ENCODE measurements at regions not wholly inside any gene's neighbourhood (a gene's known extent, or its start where the extent isn't known, plus 50 kb on each side); places are given as distances from the start of the nearest gene placed in this dataset.

DNA sequence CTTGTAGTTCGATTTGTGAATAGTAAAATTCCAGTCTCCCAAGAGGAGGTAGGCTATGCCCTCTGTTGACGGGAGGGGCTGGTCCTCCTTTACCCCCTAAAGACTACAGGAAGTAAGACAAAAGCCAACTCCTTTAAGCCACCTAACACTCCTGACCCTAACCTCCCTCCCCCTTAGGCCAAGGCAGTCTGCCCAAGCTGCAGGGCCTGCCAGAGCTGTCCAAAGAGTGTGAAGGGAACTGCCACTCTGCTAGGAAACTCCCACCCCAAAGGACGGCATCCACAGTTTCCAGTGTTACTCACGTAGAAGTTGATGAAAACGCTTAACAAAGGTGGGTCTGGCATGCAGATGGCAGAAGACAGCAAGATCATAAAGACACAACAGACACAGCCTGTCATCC, 803.2 kb downstream of the PLA2G4A start:
- TF ChIP-seq, protein P1, sequence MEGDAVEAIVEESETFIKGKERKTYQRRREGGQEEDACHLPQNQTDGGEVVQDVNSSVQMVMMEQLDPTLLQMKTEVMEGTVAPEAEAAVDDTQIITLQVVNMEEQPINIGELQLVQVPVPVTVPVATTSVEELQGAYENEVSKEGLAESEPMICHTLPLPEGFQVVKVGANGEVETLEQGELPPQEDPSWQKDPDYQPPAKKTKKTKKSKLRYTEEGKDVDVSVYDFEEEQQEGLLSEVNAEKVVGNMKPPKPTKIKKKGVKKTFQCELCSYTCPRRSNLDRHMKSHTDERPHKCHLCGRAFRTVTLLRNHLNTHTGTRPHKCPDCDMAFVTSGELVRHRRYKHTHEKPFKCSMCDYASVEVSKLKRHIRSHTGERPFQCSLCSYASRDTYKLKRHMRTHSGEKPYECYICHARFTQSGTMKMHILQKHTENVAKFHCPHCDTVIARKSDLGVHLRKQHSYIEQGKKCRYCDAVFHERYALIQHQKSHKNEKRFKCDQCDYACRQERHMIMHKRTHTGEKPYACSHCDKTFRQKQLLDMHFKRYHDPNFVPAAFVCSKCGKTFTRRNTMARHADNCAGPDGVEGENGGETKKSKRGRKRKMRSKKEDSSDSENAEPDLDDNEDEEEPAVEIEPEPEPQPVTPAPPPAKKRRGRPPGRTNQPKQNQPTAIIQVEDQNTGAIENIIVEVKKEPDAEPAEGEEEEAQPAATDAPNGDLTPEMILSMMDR (IDR thresholded peaks at IDR 0.05; ENCODE audit: borderline replicate concordance, control extremely low read depth, extremely low read depth, insufficient read depth, missing control alignments), result no peak
- DNase-seq (ENCODE audit: low spot score), result no peak
- in situ Hi-C loops (cut with MboI; ENCODE audit: low sequenced_read_pairs, unreplicated experiment), result no loop called here

DNA sequence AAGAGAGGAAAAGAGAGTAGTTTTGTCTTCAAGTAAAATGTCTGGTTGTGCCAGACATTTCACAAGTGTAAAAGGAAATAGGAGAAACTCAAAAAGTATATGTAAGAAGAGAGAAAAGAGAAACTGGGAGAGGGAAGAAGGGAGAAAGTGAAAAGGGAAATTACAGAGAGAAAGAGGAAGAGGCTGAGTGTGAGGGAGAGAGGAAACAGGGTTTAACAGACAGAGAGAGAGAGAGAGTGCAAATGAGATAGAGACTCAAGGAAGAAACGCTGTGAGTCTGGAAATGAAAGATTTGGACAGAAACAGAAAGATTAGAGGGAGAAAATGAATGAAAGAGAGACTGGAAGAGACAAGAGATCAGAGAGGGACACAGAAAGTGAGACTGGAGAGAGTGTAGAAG, 806.2 kb downstream of the PLA2G4A start:
- DNase-seq (ENCODE audit: low spot score), result no peak
- in situ Hi-C loops (cut with MboI; ENCODE audit: low sequenced_read_pairs, unreplicated experiment), result no loop called here
- TF ChIP-seq, protein P1 (IDR thresholded peaks at IDR 0.05; ENCODE audit: borderline replicate concordance, control extremely low read depth, extremely low read depth, insufficient read depth, missing control alignments), result no peak

DNA sequence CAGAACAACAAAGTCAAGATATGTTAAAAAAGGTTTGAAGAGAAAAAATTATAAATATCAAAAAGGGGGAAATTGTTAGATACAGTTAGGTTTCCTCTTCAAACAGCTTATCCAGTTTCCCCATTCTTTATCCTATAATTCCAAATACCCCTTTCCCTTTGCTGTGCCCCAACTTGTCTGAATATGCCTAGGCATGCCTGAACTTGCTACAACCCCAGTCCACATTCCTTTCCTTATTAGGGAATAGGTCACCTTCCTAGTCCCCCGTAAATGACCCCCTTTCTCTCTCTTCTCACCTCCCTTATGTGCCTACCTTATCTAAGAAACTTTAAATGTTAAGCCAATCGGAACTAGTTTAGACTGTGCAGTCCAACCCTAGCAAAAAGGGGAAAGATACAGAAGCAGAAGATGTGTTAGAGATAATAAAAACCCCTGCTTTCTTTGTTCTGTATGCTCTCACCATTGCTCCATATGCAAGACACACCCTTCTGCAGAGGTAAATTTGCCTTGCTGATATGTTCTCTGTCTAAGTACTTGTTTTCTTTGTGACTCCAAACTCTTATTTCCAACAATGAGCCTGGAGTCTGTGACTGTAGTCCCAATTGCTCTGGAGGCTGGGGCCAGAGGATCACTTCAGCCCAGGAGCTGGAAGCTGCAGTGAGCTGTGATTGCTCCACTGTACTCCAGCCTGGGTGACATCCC, 810.1 kb downstream of the PLA2G4A start:
- DNase-seq (ENCODE audit: low spot score), result no peak
- TF ChIP-seq, protein P1 (IDR thresholded peaks at IDR 0.05; ENCODE audit: borderline replicate concordance, control extremely low read depth, extremely low read depth, insufficient read depth, missing control alignments), result no peak
- in situ Hi-C loops (cut with MboI; ENCODE audit: low sequenced_read_pairs, unreplicated experiment), result no loop called here

DNA sequence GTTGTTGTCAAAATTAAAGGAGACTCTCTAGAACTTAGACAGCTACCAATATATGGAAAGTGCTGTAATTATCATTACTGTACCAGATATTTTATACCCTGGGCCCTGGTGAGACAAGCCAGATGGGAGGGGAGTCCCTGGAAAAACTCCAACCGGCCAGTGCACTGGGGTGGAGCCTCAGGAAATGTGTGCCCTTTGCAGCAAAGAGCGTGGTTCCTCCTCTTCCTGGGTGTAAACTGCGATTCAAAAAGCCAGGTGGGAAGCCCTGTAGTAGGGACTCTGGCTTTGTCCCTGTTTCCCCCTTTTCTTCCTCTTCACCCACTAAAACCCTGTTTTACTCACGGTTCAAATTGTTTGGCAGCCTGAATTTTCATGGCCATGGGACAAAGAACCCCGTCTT, 812.3 kb downstream of the PLA2G4A start:
- no peak for DNase-seq (ENCODE audit: low spot score)
- in situ Hi-C loops (cut with MboI; ENCODE audit: low sequenced_read_pairs, unreplicated experiment), result no loop called here
- TF ChIP-seq, protein P1 (IDR thresholded peaks at IDR 0.05; ENCODE audit: borderline replicate concordance, control extremely low read depth, extremely low read depth, insufficient read depth, missing control alignments), result no peak

DNA sequence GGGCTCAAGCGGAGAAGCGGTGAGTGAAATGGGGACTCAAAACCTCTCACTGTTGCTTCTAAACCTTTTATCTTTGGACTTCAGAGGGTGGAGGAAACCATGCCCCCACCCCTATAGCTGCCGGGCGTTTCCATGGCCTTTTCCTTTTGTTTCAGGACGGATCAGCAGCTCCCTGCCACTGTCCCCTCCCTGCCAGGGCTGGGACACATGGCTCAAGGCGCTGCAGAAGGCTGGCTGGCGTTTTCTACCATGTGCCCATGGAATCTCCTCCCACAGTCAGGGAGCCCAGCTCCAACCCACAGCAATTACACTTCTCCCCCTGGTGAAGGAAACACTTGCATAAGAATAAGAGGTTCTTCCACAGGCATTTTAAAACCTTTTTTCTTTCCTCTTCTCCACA, 812.7 kb downstream of the PLA2G4A start:
- TF ChIP-seq, protein P1 (IDR thresholded peaks at IDR 0.05; ENCODE audit: borderline replicate concordance, control extremely low read depth, extremely low read depth, insufficient read depth, missing control alignments), result no peak
- in situ Hi-C loops (cut with MboI; ENCODE audit: low sequenced_read_pairs, unreplicated experiment), result no loop called here
- no peak for DNase-seq (ENCODE audit: low spot score)

DNA sequence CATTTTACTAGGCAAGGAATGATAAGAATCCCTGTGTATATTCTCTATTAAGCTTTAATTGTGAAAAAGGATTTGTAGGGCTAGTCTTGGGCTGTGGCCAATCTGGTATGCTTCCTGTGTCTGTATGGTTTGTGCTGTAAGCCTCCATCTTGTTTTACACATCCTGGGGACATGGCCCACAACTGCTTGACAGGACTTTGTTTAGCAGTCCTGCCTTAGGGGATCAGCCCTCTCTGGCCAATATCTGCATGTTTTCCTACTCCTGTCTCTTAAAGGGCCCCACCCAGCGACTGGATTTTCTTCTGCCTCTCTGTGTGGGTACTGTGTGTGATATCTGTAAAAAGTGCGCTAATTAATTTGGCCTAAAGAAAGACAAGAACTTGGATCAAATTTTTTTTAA, 813.2 kb downstream of the PLA2G4A start:
- in situ Hi-C loops (cut with MboI; ENCODE audit: low sequenced_read_pairs, unreplicated experiment), result no loop called here
- TF ChIP-seq, protein P1 (IDR thresholded peaks at IDR 0.05; ENCODE audit: borderline replicate concordance, control extremely low read depth, extremely low read depth, insufficient read depth, missing control alignments), result no peak
- no peak for DNase-seq (ENCODE audit: low spot score)

Data from GM13976 (cell line).